Liver (tissue), 8 donors: ENCODE measurements at regions not wholly inside any gene's neighbourhood (a gene's known extent, or its start where the extent isn't known, plus 50 kb on each side); places are given as distances from the start of the nearest gene placed in this dataset.

ENCODE experiments used
- DNase-seq: peaks from one replicate; pipeline ENCODE4 v3.0.0-alpha.2; 2017; ENCODE audit warnings: low spot score
- H3K27ac ChIP-seq, 2 donors: one replicate each; pipeline ENCODE4 v1.7.0; 2013; ENCODE audit warnings: inconsistent platforms in 2 of 2, low read length in 2 of 2, control low read depth in 1 of 2, low read depth in 1 of 2, mild to moderate bottlenecking in 1 of 2
- H3K27me3 ChIP-seq, 4 donors: one replicate each; pipeline versions ENCODE4 v1.6.1 to v1.7.0; 2013; ENCODE audit warnings: low read length in 3 of 4, inconsistent platforms in 1 of 4, mild to moderate bottlenecking in 1 of 4, moderate library complexity in 1 of 4; ENCODE audit not compliant: control insufficient read depth in 4 of 4, insufficient read depth in 4 of 4
- H3K36me3 ChIP-seq, 4 donors: one replicate each; pipeline versions ENCODE4 v1.6.1 to v1.7.0; 2013; ENCODE audit warnings: low read length in 3 of 4, mild to moderate bottlenecking in 3 of 4, low read depth in 1 of 4, moderate library complexity in 1 of 4; ENCODE audit not compliant: control insufficient read depth in 4 of 4, insufficient read depth in 3 of 4
- H3K4me1 ChIP-seq, 4 donors: one replicate each; pipeline versions ENCODE4 v1.6.1 to v1.7.0; 2013; ENCODE audit warnings: low read length in 3 of 4, mild to moderate bottlenecking in 3 of 4, moderate library complexity in 1 of 4; ENCODE audit not compliant: control insufficient read depth in 4 of 4, insufficient read depth in 4 of 4
- H3K4me3 ChIP-seq, 3 donors: one replicate each; pipeline versions ENCODE4 v1.6.1 to v1.7.0; 2013; ENCODE audit warnings: low read length in 3 of 3, control low read depth in 1 of 3, low read depth in 1 of 3, mild to moderate bottlenecking in 1 of 3
- H3K9ac ChIP-seq, 2 donors: one replicate each; pipeline ENCODE4 v1.7.0; 2013; ENCODE audit warnings: low read length in 2 of 2, mild to moderate bottlenecking in 2 of 2, moderate library complexity in 2 of 2, control low read depth in 1 of 2, low read depth in 1 of 2
- H3K9me3 ChIP-seq, 4 donors: one replicate each; pipeline versions ENCODE4 v1.6.1 to v1.7.0; 2013; ENCODE audit warnings: low read length in 3 of 4; ENCODE audit not compliant: control insufficient read depth in 4 of 4
- ATF3 ChIP-seq: IDR thresholded peaks from 2 replicates; pipeline ENCODE4 v1.6.1; 2016; ENCODE audit warnings: antibody characterized with exemption
- CTCF ChIP-seq: fragments of 150-350 bp; IDR thresholded peaks from 2 replicates; pipeline ENCODE4 v1.5.1; 2017; ENCODE audit warnings: improper control_type of control experiment, low read depth, low read length; ENCODE audit not compliant: missing input control
- EGR1 ChIP-seq, 2 donors: IDR thresholded peaks; 2 replicates each; pipeline ENCODE4 v1.6.1; 2016 to 2018; ENCODE audit warnings: antibody characterized with exemption in 2 of 2, low read depth in 2 of 2
- FOXA1 ChIP-seq: IDR thresholded peaks from 2 replicates; pipeline ENCODE4 v1.6.1; 2016; ENCODE audit warnings: antibody characterized with exemption
- FOXA2 ChIP-seq: IDR thresholded peaks from 2 replicates; pipeline ENCODE4 v1.6.1; 2016; ENCODE audit warnings: antibody characterized with exemption
- GABPA ChIP-seq, 2 donors: IDR thresholded peaks in 1 of 2; conservative IDR thresholded peaks in 1 of 2; 2 replicates each; pipeline ENCODE4 v1.6.1; 2016; ENCODE audit warnings: antibody characterized with exemption in 2 of 2, mild to moderate bottlenecking in 1 of 2, moderate library complexity in 1 of 2
- HNF4A ChIP-seq, 2 donors: conservative IDR thresholded peaks; 2 replicates each; pipeline ENCODE4 v1.6.1; 2016; ENCODE audit warnings: antibody characterized with exemption in 2 of 2, mild to moderate bottlenecking in 2 of 2
- HNF4G ChIP-seq: IDR thresholded peaks from 2 replicates; pipeline ENCODE4 v1.6.1; 2016; ENCODE audit warnings: antibody characterized with exemption
- JUND ChIP-seq, 2 donors: IDR thresholded peaks; 2 replicates each; pipeline ENCODE4 v1.6.1; 2016; ENCODE audit warnings: antibody characterized with exemption in 2 of 2
- MAX ChIP-seq: IDR thresholded peaks from 2 replicates; pipeline ENCODE4 v1.6.1; 2016; ENCODE audit warnings: antibody characterized with exemption
- NR2F2 ChIP-seq: IDR thresholded peaks from 2 replicates; pipeline ENCODE4 v1.6.1; 2016; ENCODE audit warnings: antibody characterized with exemption
- RAD21 ChIP-seq, 2 donors: IDR thresholded peaks; 2 replicates each; pipeline ENCODE4 v1.6.1; 2016; ENCODE audit warnings: antibody characterized with exemption in 2 of 2, mild to moderate bottlenecking in 2 of 2
- RXRA ChIP-seq, 2 donors: IDR thresholded peaks; 2 replicates each; pipeline ENCODE4 v1.6.1; 2017 to 2018; ENCODE audit warnings: antibody characterized with exemption in 2 of 2, mild to moderate bottlenecking in 1 of 2
- SP1 ChIP-seq: IDR thresholded peaks from 2 replicates; pipeline ENCODE4 v1.6.1; 2018; ENCODE audit warnings: antibody characterized with exemption, mild to moderate bottlenecking
- TAF1 ChIP-seq: conservative IDR thresholded peaks from 2 replicates; pipeline ENCODE4 v1.6.1; 2016; ENCODE audit warnings: antibody characterized with exemption, mild to moderate bottlenecking
- YY1 ChIP-seq: IDR thresholded peaks from 2 replicates; pipeline ENCODE4 v1.6.1; 2016; ENCODE audit warnings: antibody characterized with exemption, mild to moderate bottlenecking
- ZBTB33 ChIP-seq: IDR thresholded peaks from 2 replicates; pipeline ENCODE4 v1.6.1; 2016; ENCODE audit warnings: antibody characterized with exemption
- WGBS: extraction: QIAGEN DNeasy Blood & Tissue Kit; methylation state at CpG from one replicate; pipeline ENCODE4 v1.1.7; 2013; 5-methylcytosine and 5-hydroxymethylcytosine counted together
- donor health status: healthy.
- donor health status: healthy.
- donor health status: healthy.
- donor health status: healthy.
- donor health status: healthy.

GRCh38 chrX:9183481-9183880 is 149.6 kb upstream of the FAM9B start:
- peaks cover 0 to 2% (median 0%) of the 10 kb centered on the region in 4 donors for H3K9me3 ChIP-seq
- H3K4me3 ChIP-seq = no peak overlapping the region
- no peak for DNase-seq
- WGBS = 87% methylated on average over 2 of the region's 2 CpGs
- no peak overlapping the region for H3K9ac ChIP-seq
- no peaks in the 10 kb centered on the region for H3K27me3 ChIP-seq
- H3K27ac ChIP-seq = no peak overlapping the region
- no peaks in the 10 kb centered on the region for H3K36me3 ChIP-seq
- H3K4me1 ChIP-seq = no peaks in the 10 kb centered on the region
- TF ChIP-seq TAF1 (no peak), NR2F2 (no peak), YY1 (no peak), EGR1 (IDR thresholded peaks at IDR 0.05; ENCODE audit: low read depth in 2 of 2) (no peak), HNF4G (no peak), FOXA1 (no peak), GABPA (IDR thresholded peaks at IDR 0.05 in 1 of 2, conservative IDR thresholded peaks at IDR 0.05 in 1 of 2) (no peak), JUND (IDR thresholded peaks at IDR 0.05) (no peak), CTCF (no peak)

GRCh38 chrX:9184211-9184610 is 150.3 kb upstream of the FAM9B start:
- TF ChIP-seq HNF4A (conservative IDR thresholded peaks at IDR 0.05) = no peak
- no peak for TF ChIP-seq HNF4G
- 82% methylated on average over 4 of the region's 4 CpGs for WGBS

GRCh38 chrX:9188117-9188516 is 154.2 kb upstream of the FAM9B start:
- no peak for TF ChIP-seq TAF1
- TF ChIP-seq FOXA2 = no peak
- no peak for TF ChIP-seq MAX
- WGBS = 86% methylated on average over 3 of the region's 3 CpGs
- DNase-seq = no peak
- no peak overlapping the region for H3K27ac ChIP-seq
- H3K27me3 ChIP-seq = no peaks in the 10 kb centered on the region
- H3K9me3 ChIP-seq = no peaks in the 10 kb centered on the region
- no peak overlapping the region for H3K9ac ChIP-seq
- H3K4me1 ChIP-seq = no peaks in the 10 kb centered on the region
- H3K36me3 ChIP-seq = no peaks in the 10 kb centered on the region
- no peak overlapping the region for H3K4me3 ChIP-seq

More at GRCh38 chrX:9184211-9184610, 150.3 kb upstream of the FAM9B start:
- H3K4me1 ChIP-seq = no peaks in the 10 kb centered on the region
- no peak overlapping the region for H3K9ac ChIP-seq
- no peaks in the 10 kb centered on the region for H3K36me3 ChIP-seq
- H3K9me3 ChIP-seq = no peaks in the 10 kb centered on the region
- H3K27me3 ChIP-seq = no peaks in the 10 kb centered on the region
- no peak overlapping the region for H3K27ac ChIP-seq
- no peak overlapping the region for H3K4me3 ChIP-seq
- DNase-seq = no peak

GRCh38 chrX:9189286-9189685 is 155.4 kb upstream of the FAM9B start:
- WGBS = 62% methylated on average over 9 of the region's 9 CpGs
- H3K9me3 ChIP-seq = no peaks in the 10 kb centered on the region
- TF ChIP-seq RAD21 (IDR thresholded peaks at IDR 0.05) (no peak), CTCF (no peak), ZBTB33 (no peak), NR2F2 (no peak), MAX (no peak), RXRA (IDR thresholded peaks at IDR 0.05) (no peak), SP1 (no peak), GABPA (IDR thresholded peaks at IDR 0.05 in 1 of 2, conservative IDR thresholded peaks at IDR 0.05 in 1 of 2) (no peak), FOXA1 (no peak), ATF3 (no peak)

More at GRCh38 chrX:9189286-9189685, 155.4 kb upstream of the FAM9B start:
- DNase-seq = no peak
- Histone ChIP-seq H3K4me3 (no peak overlapping the region), H3K27me3 (no peaks in the 10 kb centered on the region), H3K9ac (no peak overlapping the region), H3K36me3 (no peaks in the 10 kb centered on the region), H3K27ac (no peak overlapping the region), H3K4me1 (no peaks in the 10 kb centered on the region)
